ENCODE measurements at regions not wholly inside any gene's neighbourhood (a gene's known extent, or its start where the extent isn't known, plus 50 kb on each side); places are given as distances from the start of the nearest gene placed in this dataset.

- TF ChIP-seq ZBTB26 (tag by site-specific recombination; optimal IDR thresholded peaks at IDR 0.05) (no peak), ZNF280D (tag by site-specific recombination; IDR thresholded peaks at IDR 0.05) (no peak), ZBTB8A (tag by site-specific recombination; IDR thresholded peaks at IDR 0.05) (no peak), ZNF670 (tag by site-specific recombination; IDR thresholded peaks at IDR 0.05; ENCODE audit: low read depth) (no peak), ZNF146 (tag by site-specific recombination; IDR thresholded peaks at IDR 0.05) (no peak)
These were observed 459.2 kb upstream of the RUNX1 start (continued) for GRCh38 chr21:35508139-35508888.

- Histone ChIP-seq H3K4me1 (ENCODE audit: control insufficient read depth, insufficient read depth, low read length) (peaks cover 10% of the 10 kb centered on the region; the same call in 1 of the 2 replicates), H3K9me3 (ENCODE audit: control insufficient read depth, insufficient read depth, low read depth, low read length) (no peaks in the 10 kb centered on the region), H3K27ac (ENCODE audit: extremely low read depth, low read depth, low read length) (no peak overlapping the region), H3K4me3 (ENCODE audit: low read depth, low read length) (no peak overlapping the region), H3K36me3 (ENCODE audit: control insufficient read depth in 2 of 2, insufficient read depth in 1 of 2, low read length in 2 of 2) (no peaks in the 10 kb centered on the region)
- CTCF ChIA-PET = no interaction called here
- POLR2A ChIA-PET = no interaction called here
- no peak for TF ChIP-seq ZNF248 (tag by site-specific recombination; IDR thresholded peaks at IDR 0.05)
- no peak for TF ChIP-seq ZNF24 (tag by site-specific recombination; IDR thresholded peaks at IDR 0.05)
- no peak for TF ChIP-seq ZNF580 (tag by site-specific recombination; IDR thresholded peaks at IDR 0.05)
- no peak for TF ChIP-seq ZNF175 (tag by site-specific recombination; IDR thresholded peaks at IDR 0.05)
- TF ChIP-seq KLF1 (tag by site-specific recombination; IDR thresholded peaks at IDR 0.05) = no peak
- TF ChIP-seq KLF7 (tag by site-specific recombination; IDR thresholded peaks at IDR 0.05; ENCODE audit: borderline replicate concordance) = no peak
- TF ChIP-seq ZBTB44 (tag by site-specific recombination; IDR thresholded peaks at IDR 0.05) = no peak
- TF ChIP-seq GLIS2 (tag by site-specific recombination; IDR thresholded peaks at IDR 0.05) = no peak
- no peak for TF ChIP-seq WT1 (tag by site-specific recombination; IDR thresholded peaks at IDR 0.05)
- TF ChIP-seq ZNF23 (tag by site-specific recombination; IDR thresholded peaks at IDR 0.05; ENCODE audit: borderline replicate concordance) = no peak
- TF ChIP-seq GLI2 (tag by site-specific recombination; IDR thresholded peaks at IDR 0.05; ENCODE audit: borderline replicate concordance, low read depth) = no peak
- no peak for TF ChIP-seq ZNF548 (tag by site-specific recombination; IDR thresholded peaks at IDR 0.05)
- TF ChIP-seq ZNF121 (tag by site-specific recombination; IDR thresholded peaks at IDR 0.05) = no peak
- no peak for TF ChIP-seq ZNF221 (tag by site-specific recombination; IDR thresholded peaks at IDR 0.05; ENCODE audit: borderline replicate concordance)
- no peak for TF ChIP-seq HOXD13 (CRISPR knock-in tag; IDR thresholded peaks at IDR 0.05; ENCODE audit: borderline replicate concordance)
- TF ChIP-seq ZFP69B (tag by site-specific recombination; IDR thresholded peaks at IDR 0.05) = no peak
- TF ChIP-seq TSHZ1 (tag by site-specific recombination; IDR thresholded peaks at IDR 0.05; ENCODE audit: borderline replicate concordance) = no peak
- TF ChIP-seq ZNF670 (tag by site-specific recombination; IDR thresholded peaks at IDR 0.05; ENCODE audit: low read depth) = no peak
- no peak for TF ChIP-seq MYNN (tag by site-specific recombination; IDR thresholded peaks at IDR 0.05; ENCODE audit: borderline replicate concordance)
These were observed 458.2 kb upstream of the RUNX1 start for GRCh38 chr21:35507181-35507759.

Measured in HEK293 (cell line).